GM21825 (cell line): ENCODE measurements at regions not wholly inside any gene's neighbourhood (a gene's known extent, or its start where the extent isn't known, plus 50 kb on each side); places are given as distances from the start of the nearest gene placed in this dataset.
"Not testable (repeated sequence)": the region's sequence is repeated elsewhere in the genome, so short reads cannot be mapped to it uniquely, and the experiment has no call there.

Experiments used
- ATAC-seq: cut with Tn5 transposase; IDR thresholded peaks from one replicate; pipeline ENCODE4 v1.9.1; 2021; ENCODE audit warnings: mild to moderate bottlenecking, moderate library complexity; ENCODE audit not compliant: unreplicated experiment

GRCh38 chr2:84373391-84373790 lies 85.7 kb downstream of the SUCLG1 start:
- no peak for ATAC-seq

GRCh38 chr2:84362541-84362940 lies 96.5 kb downstream of the SUCLG1 start:
- ATAC-seq = no peak

- no peak for ATAC-seq
These were observed 121.0 kb downstream of the SUCLG1 start for GRCh38 chr2:84338069-84338468.

GRCh38 chr2:84327645-84328249 lies 131.3 kb downstream of the SUCLG1 start:
- no peak for ATAC-seq

GRCh38 chr2:84326831-84327432 lies 132.1 kb downstream of the SUCLG1 start:
- ATAC-seq = no peak

- ATAC-seq = no peak
These were observed 135.2 kb downstream of the SUCLG1 start for GRCh38 chr2:84323890-84324289.

GRCh38 chr2:84320940-84321339 lies 138.1 kb downstream of the SUCLG1 start:
- no peak for ATAC-seq

- ATAC-seq = no peak
These were observed 139.5 kb downstream of the SUCLG1 start for GRCh38 chr2:84319581-84319980.

GRCh38 chr2:84317135-84317534 lies 141.9 kb downstream of the SUCLG1 start:
- ATAC-seq = no peak

- peak; percentile 98 for ATAC-seq
These were observed 144.2 kb downstream of the SUCLG1 start for GRCh38 chr2:84314901-84315330.

- no peak for ATAC-seq
These were observed 144.8 kb downstream of the SUCLG1 start for GRCh38 chr2:84314250-84314649.

GRCh38 chr2:84309281-84309680 lies 149.8 kb downstream of the SUCLG1 start:
- ATAC-seq = no peak

- no peak for ATAC-seq
These were observed 152.7 kb downstream of the SUCLG1 start for GRCh38 chr2:84306361-84306760.

- peak; percentile 90 for ATAC-seq
These were observed 156.3 kb downstream of the SUCLG1 start for GRCh38 chr2:84302513-84303412.

- no peak for ATAC-seq
These were observed 157.4 kb downstream of the SUCLG1 start for GRCh38 chr2:84301717-84302116.

GRCh38 chr2:84300696-84301029 lies 158.4 kb downstream of the SUCLG1 start:
- ATAC-seq = no peak

- not testable (repeated sequence) for ATAC-seq
These were observed 158.9 kb downstream of the SUCLG1 start for GRCh38 chr2:84300001-84300695.

- no peak for ATAC-seq
These were observed 159.8 kb downstream of the SUCLG1 start for GRCh38 chr2:84299211-84299775.

GRCh38 chr2:84297155-84297554 lies 161.9 kb downstream of the SUCLG1 start:
- no peak for ATAC-seq

GRCh38 chr2:84293791-84294380 lies 165.2 kb downstream of the SUCLG1 start:
- no peak for ATAC-seq

GRCh38 chr2:84292545-84292944 lies 166.5 kb downstream of the SUCLG1 start:
- ATAC-seq = no peak
